GM19328 (cell line): ENCODE measurements at regions not wholly inside any gene's neighbourhood (a gene's known extent, or its start where the extent isn't known, plus 50 kb on each side); places are given as distances from the start of the nearest gene placed in this dataset.

Experiments used
- ATAC-seq: cut with Tn5 transposase; IDR thresholded peaks from one replicate; pipeline ENCODE4 v1.9.1; 2021; ENCODE audit warnings: mild to moderate bottlenecking, moderate library complexity; ENCODE audit not compliant: unreplicated experiment

- no peak for ATAC-seq
These were observed 162.3 kb upstream of the SERP2 start for GRCh38 chr13:44211286-44211685.

- ATAC-seq, result no peak
These were observed 161.8 kb upstream of the SERP2 start for GRCh38 chr13:44211704-44212346.

GRCh38 chr13:44212633-44213396 lies 160.8 kb upstream of the SERP2 start:
- no peak for ATAC-seq

GRCh38 chr13:44218501-44219240 lies 155.0 kb upstream of the SERP2 start:
- ATAC-seq, result no peak

- ATAC-seq, result no peak
These were observed 153.8 kb upstream of the SERP2 start for GRCh38 chr13:44219577-44220548.

GRCh38 chr13:44220948-44221347 lies 152.7 kb upstream of the SERP2 start:
- ATAC-seq, result no peak

GRCh38 chr13:44221657-44222056 lies 152.0 kb upstream of the SERP2 start:
- no peak for ATAC-seq

- no peak for ATAC-seq
These were observed 149.7 kb upstream of the SERP2 start for GRCh38 chr13:44223770-44224444.

GRCh38 chr13:44224450-44225149 lies 149.0 kb upstream of the SERP2 start:
- ATAC-seq, result no peak

GRCh38 chr13:44229371-44230030 lies 144.1 kb upstream of the SERP2 start:
- no peak for ATAC-seq

- no peak for ATAC-seq
These were observed 143.6 kb upstream of the SERP2 start for GRCh38 chr13:44230071-44230470.

GRCh38 chr13:44230736-44231135 lies 142.9 kb upstream of the SERP2 start:
- ATAC-seq, result no peak

GRCh38 chr13:44231786-44232516 lies 141.7 kb upstream of the SERP2 start:
- ATAC-seq, result no peak

GRCh38 chr13:44232774-44233173 lies 140.8 kb upstream of the SERP2 start:
- no peak for ATAC-seq

GRCh38 chr13:44234566-44234965 lies 139.1 kb upstream of the SERP2 start:
- no peak for ATAC-seq

- ATAC-seq, result no peak
These were observed 137.3 kb upstream of the SERP2 start for GRCh38 chr13:44236370-44236769.

GRCh38 chr13:44236801-44237207 lies 136.8 kb upstream of the SERP2 start:
- no peak for ATAC-seq

- no peak for ATAC-seq
These were observed 136.3 kb upstream of the SERP2 start for GRCh38 chr13:44237276-44237767.
